ENCODE measurements at regions not wholly inside any gene's neighbourhood (a gene's known extent, or its start where the extent isn't known, plus 50 kb on each side); places are given as distances from the start of the nearest gene placed in this dataset.

DNA sequence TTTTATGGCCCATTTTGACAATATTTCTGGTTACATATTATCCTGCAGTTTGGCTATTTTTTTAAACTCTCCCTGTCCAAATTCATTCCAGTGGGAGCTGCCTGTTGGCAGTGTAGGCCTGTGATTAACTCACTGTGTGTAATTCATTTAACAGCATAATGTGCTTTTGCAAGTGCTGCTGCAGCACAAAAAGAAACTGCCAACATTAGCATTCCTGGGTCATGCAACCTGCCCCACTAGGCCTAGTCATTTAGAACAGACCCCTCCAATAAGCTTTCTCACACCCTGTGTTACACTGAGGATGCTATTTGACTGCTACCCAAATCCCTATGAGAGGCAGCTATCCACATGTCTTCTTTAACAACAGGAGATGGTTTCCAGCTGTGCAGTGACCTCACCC lies 251.2 kb upstream of the UBE2E2 start:
- Histone ChIP-seq H4K20me1 (ENCODE audit: insufficient read depth, low read length) (no peaks in the 10 kb centered on the region), H3K27ac (ENCODE audit: low read depth, low read length, poor library complexity, severe bottlenecking) (no peak overlapping the region), H3K9me3 (ENCODE audit: low read length) (no peaks in the 10 kb centered on the region), H3K4me3 (ENCODE audit: low read depth, low read length, poor library complexity, severe bottlenecking) (no peak overlapping the region), H3K79me2 (ENCODE audit: insufficient read depth, low read length) (no peaks in the 10 kb centered on the region), H3K27me3 (ENCODE audit: insufficient read depth, low read length) (no peaks in the 10 kb centered on the region), H3K4me1 (ENCODE audit: insufficient read depth, low read length, severe bottlenecking) (no peaks in the 10 kb centered on the region), H3F3A (ENCODE audit: insufficient read depth, low read length) (no peaks in the 10 kb centered on the region), H3K9ac (ENCODE audit: low read length) (no peak overlapping the region), H2AFZ (ENCODE audit: low read length) (no peak overlapping the region), H3K4me2 (ENCODE audit: low read length) (no peak overlapping the region), H3K36me3 (ENCODE audit: insufficient read depth, low read length) (no peaks in the 10 kb centered on the region), H3K9me2 (ENCODE audit: low read depth, low read length) (no peaks in the 10 kb centered on the region)
- no peak for TF ChIP-seq EZH2 (IDR thresholded peaks at IDR 0.05; ENCODE audit: borderline replicate concordance, low read length)
- TF ChIP-seq, protein P1, sequence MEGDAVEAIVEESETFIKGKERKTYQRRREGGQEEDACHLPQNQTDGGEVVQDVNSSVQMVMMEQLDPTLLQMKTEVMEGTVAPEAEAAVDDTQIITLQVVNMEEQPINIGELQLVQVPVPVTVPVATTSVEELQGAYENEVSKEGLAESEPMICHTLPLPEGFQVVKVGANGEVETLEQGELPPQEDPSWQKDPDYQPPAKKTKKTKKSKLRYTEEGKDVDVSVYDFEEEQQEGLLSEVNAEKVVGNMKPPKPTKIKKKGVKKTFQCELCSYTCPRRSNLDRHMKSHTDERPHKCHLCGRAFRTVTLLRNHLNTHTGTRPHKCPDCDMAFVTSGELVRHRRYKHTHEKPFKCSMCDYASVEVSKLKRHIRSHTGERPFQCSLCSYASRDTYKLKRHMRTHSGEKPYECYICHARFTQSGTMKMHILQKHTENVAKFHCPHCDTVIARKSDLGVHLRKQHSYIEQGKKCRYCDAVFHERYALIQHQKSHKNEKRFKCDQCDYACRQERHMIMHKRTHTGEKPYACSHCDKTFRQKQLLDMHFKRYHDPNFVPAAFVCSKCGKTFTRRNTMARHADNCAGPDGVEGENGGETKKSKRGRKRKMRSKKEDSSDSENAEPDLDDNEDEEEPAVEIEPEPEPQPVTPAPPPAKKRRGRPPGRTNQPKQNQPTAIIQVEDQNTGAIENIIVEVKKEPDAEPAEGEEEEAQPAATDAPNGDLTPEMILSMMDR (IDR thresholded peaks at IDR 0.05; ENCODE audit: low read length): no peak

DNA sequence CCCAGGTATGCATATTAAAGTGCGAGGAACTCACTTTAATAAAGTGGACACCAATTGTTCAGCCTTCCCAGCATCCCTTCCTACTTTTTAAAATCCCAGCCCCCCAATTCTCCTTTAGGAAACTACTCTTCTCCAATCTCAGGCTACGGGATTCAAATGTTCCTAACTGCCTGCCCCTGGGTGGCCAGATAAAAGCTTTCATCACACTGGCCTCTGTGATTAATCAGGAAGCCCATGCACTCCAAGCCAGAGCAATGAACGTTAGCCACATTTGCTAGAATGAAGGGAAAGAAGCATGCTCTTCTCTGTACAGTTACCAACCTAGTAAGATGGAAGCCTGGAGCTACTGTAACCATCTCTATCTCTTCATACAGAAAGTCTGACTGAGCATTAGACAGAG lies 250.3 kb upstream of the UBE2E2 start:
- H3K27ac ChIP-seq (ENCODE audit: low read depth, low read length, poor library complexity, severe bottlenecking): no peak overlapping the region
- no peaks in the 10 kb centered on the region for H3K9me2 ChIP-seq (ENCODE audit: low read depth, low read length)
- no peak overlapping the region for H3K4me2 ChIP-seq (ENCODE audit: low read length)
- no peaks in the 10 kb centered on the region for H3K27me3 ChIP-seq (ENCODE audit: insufficient read depth, low read length)
- H3F3A ChIP-seq (ENCODE audit: insufficient read depth, low read length): no peaks in the 10 kb centered on the region
- no peaks in the 10 kb centered on the region for H4K20me1 ChIP-seq (ENCODE audit: insufficient read depth, low read length)
- no peaks in the 10 kb centered on the region for H3K9me3 ChIP-seq (ENCODE audit: low read length)
- no peaks in the 10 kb centered on the region for H3K4me1 ChIP-seq (ENCODE audit: insufficient read depth, low read length, severe bottlenecking)
- H3K9ac ChIP-seq (ENCODE audit: low read length): no peak overlapping the region
- no peak overlapping the region for H2AFZ ChIP-seq (ENCODE audit: low read length)
- no peak for TF ChIP-seq EZH2 (IDR thresholded peaks at IDR 0.05; ENCODE audit: borderline replicate concordance, low read length)
- no peaks in the 10 kb centered on the region for H3K79me2 ChIP-seq (ENCODE audit: insufficient read depth, low read length)
- no peak overlapping the region for H3K4me3 ChIP-seq (ENCODE audit: low read depth, low read length, poor library complexity, severe bottlenecking)
- no peaks in the 10 kb centered on the region for H3K36me3 ChIP-seq (ENCODE audit: insufficient read depth, low read length)

DNA sequence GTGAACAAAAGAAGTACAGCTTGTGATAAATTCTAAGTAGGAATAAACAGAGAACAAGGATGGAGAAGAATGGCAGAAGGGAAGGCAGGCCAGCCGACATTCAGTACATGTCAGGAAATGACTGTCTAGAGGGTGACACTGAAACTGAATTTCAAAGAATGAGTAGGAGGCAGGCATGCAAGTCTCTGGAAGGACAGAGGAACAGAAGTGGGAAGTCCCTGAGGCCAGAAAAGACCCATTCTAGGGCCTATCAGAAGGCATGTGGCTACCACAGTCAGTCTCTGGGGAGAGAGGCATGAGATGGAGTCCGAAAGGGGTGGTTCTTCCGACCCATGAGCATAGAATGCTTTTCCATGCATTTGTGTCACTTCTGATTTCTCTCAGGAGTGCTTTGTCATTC lies 243.5 kb upstream of the UBE2E2 start:
- TF ChIP-seq, protein P1 (IDR thresholded peaks at IDR 0.05; ENCODE audit: low read length): no peak
- TF ChIP-seq EZH2 (IDR thresholded peaks at IDR 0.05; ENCODE audit: borderline replicate concordance, low read length): no peak
- Histone ChIP-seq H3K27ac (ENCODE audit: low read depth, low read length, poor library complexity, severe bottlenecking) (no peak overlapping the region), H3K4me2 (ENCODE audit: low read length) (no peak overlapping the region), H2AFZ (ENCODE audit: low read length) (no peak overlapping the region), H3K36me3 (ENCODE audit: insufficient read depth, low read length) (no peaks in the 10 kb centered on the region), H3K79me2 (ENCODE audit: insufficient read depth, low read length) (no peaks in the 10 kb centered on the region), H3F3A (ENCODE audit: insufficient read depth, low read length) (no peaks in the 10 kb centered on the region), H3K9ac (ENCODE audit: low read length) (no peak overlapping the region), H3K9me3 (ENCODE audit: low read length) (no peaks in the 10 kb centered on the region), H3K4me3 (ENCODE audit: low read depth, low read length, poor library complexity, severe bottlenecking) (no peak overlapping the region), H4K20me1 (ENCODE audit: insufficient read depth, low read length) (no peaks in the 10 kb centered on the region), H3K4me1 (ENCODE audit: insufficient read depth, low read length, severe bottlenecking) (no peaks in the 10 kb centered on the region), H3K9me2 (ENCODE audit: low read depth, low read length) (no peaks in the 10 kb centered on the region), H3K27me3 (ENCODE audit: insufficient read depth, low read length) (no peaks in the 10 kb centered on the region)
